GM23338 (cell line): ENCODE measurements at regions not wholly inside any gene's neighbourhood (a gene's known extent, or its start where the extent isn't known, plus 50 kb on each side); places are given as distances from the start of the nearest gene placed in this dataset.

Experiments
- ATAC-seq: fragments of 200-7000 bp; cut with Tn5 transposase; 3 replicates; pipeline ENCODE4 v1.9.1; 2020
- DNase-seq: peaks from one replicate; pipeline ENCODE4 v3.0.0-alpha.2; 2015; ENCODE audit warnings: low spot score
- H2AFZ ChIP-seq: fragments of 200-600 bp; sonication (generic); 2 replicates; pipeline ENCODE4 v1.8.0; 2016; ENCODE audit warnings: antibody characterized with exemption, mild to moderate bottlenecking, moderate library complexity
- H3F3A ChIP-seq: fragments of 200-600 bp; sonication (generic); replicated peaks from 2 replicates; pipeline ENCODE4 v1.8.0; 2017; ENCODE audit warnings: antibody characterized with exemption, mixed run types, low read depth
- H3K27ac ChIP-seq: fragments of 200-600 bp; sonication (generic); 2 replicates; pipeline ENCODE4 v1.6.1; 2016; ENCODE audit warnings: low read depth
- H3K27me3 ChIP-seq: fragments of 200-600 bp; sonication (generic); 2 replicates; pipeline ENCODE4 v1.8.0; 2016; ENCODE audit warnings: mild to moderate bottlenecking, mixed run types, moderate library complexity; ENCODE audit not compliant: insufficient read depth
- H3K36me3 ChIP-seq: fragments of 200-600 bp; sonication (generic); 2 replicates; pipeline ENCODE4 v1.8.0; 2016; ENCODE audit warnings: mild to moderate bottlenecking; ENCODE audit not compliant: insufficient read depth
- H3K4me1 ChIP-seq: fragments of 200-600 bp; sonication (generic); 2 replicates; pipeline ENCODE4 v1.8.0; 2016; ENCODE audit warnings: mild to moderate bottlenecking, moderate library complexity; ENCODE audit not compliant: insufficient read depth
- H3K4me2 ChIP-seq: fragments of 200-600 bp; sonication (generic); 2 replicates; pipeline ENCODE4 v1.7.1; 2017; ENCODE audit warnings: mixed run types
- H3K4me3 ChIP-seq: fragments of 200-600 bp; sonication (generic); 2 replicates; pipeline ENCODE4 v1.6.1; 2016; ENCODE audit warnings: mixed run types
- H3K79me2 ChIP-seq: fragments of 200-600 bp; sonication (generic); replicated peaks from 2 replicates; pipeline ENCODE4 v1.8.0; 2017; ENCODE audit warnings: mild to moderate bottlenecking; ENCODE audit not compliant: insufficient read depth
- H3K9me2 ChIP-seq: fragments of 200-600 bp; sonication (generic); 2 replicates; pipeline ENCODE4 v1.8.0; 2017; ENCODE audit not compliant: insufficient read depth
- H4K20me1 ChIP-seq: fragments of 200-600 bp; sonication (generic); replicated peaks from 2 replicates; pipeline ENCODE4 v1.8.0; 2017; ENCODE audit warnings: mild to moderate bottlenecking; ENCODE audit not compliant: insufficient read depth
- H3K27ac Mint-ChIP-seq: 2 replicates; pipeline ENCODE4 v1.8.0; 2020; ENCODE audit warnings: inconsistent platforms, mild to moderate bottlenecking, moderate library complexity, mixed read lengths
- H3K27me3 Mint-ChIP-seq: 3 replicates; pipeline ENCODE4 v1.8.0; 2022; ENCODE audit warnings: low read depth, mild to moderate bottlenecking, moderate library complexity, mixed read lengths, inconsistent platforms; ENCODE audit not compliant: insufficient read depth, poor library complexity
- H3K36me3 Mint-ChIP-seq: 3 replicates; pipeline ENCODE4 v1.8.0; 2021; ENCODE audit warnings: low read depth, mild to moderate bottlenecking, inconsistent platforms, moderate library complexity, mixed read lengths
- H3K4me1 Mint-ChIP-seq: 3 replicates; pipeline ENCODE4 v1.8.0; 2020; ENCODE audit warnings: mild to moderate bottlenecking, inconsistent platforms, mixed read lengths
- H3K4me3 Mint-ChIP-seq: 3 replicates; pipeline ENCODE4 v1.8.0; 2021; ENCODE audit warnings: moderate library complexity, mild to moderate bottlenecking, inconsistent platforms, mixed read lengths
- H3K9me3 Mint-ChIP-seq: 3 replicates; pipeline ENCODE4 v1.8.0; 2020; ENCODE audit warnings: moderate library complexity, mild to moderate bottlenecking, inconsistent platforms, mixed read lengths
- CREB1 ChIP-seq: fragments of 250-450 bp; sonication (Bioruptor Pico); IDR thresholded peaks from 2 replicates; pipeline ENCODE4 v1.5.0; 2020; ENCODE audit warnings: low read depth, mild to moderate bottlenecking, moderate library complexity
- ETS1 ChIP-seq: IDR thresholded peaks from 2 replicates; pipeline ENCODE4 v1.6.1; 2016; ENCODE audit warnings: antibody characterized with exemption
- EZH2 ChIP-seq: fragments of 200-600 bp; sonication (generic); IDR thresholded peaks from one replicate; pipeline ENCODE4 v1.8.0; 2017; ENCODE audit warnings: antibody characterized with exemption, mild to moderate bottlenecking, low read depth; ENCODE audit not compliant: unreplicated experiment
- EZH2phosphoT487 ChIP-seq: fragments of 200-600 bp; sonication (generic); IDR thresholded peaks from one replicate; pipeline ENCODE4 v1.8.1; 2018; ENCODE audit warnings: antibody characterized with exemption; ENCODE audit not compliant: unreplicated experiment
- JUNB ChIP-seq: IDR thresholded peaks from one replicate; pipeline ENCODE4 v1.6.1; 2016; ENCODE audit warnings: antibody characterized with exemption; ENCODE audit not compliant: unreplicated experiment
- NANOG ChIP-seq: IDR thresholded peaks from 2 replicates; pipeline ENCODE4 v1.6.1; 2016; ENCODE audit warnings: antibody characterized with exemption, borderline replicate concordance
- POLR2AphosphoS5 ChIP-seq: IDR thresholded peaks from 2 replicates; pipeline ENCODE4 v1.6.1; 2016; ENCODE audit warnings: antibody characterized with exemption, low read depth
- REST ChIP-seq: IDR thresholded peaks from one replicate; pipeline ENCODE4 v1.6.1; 2018; ENCODE audit warnings: antibody characterized with exemption; ENCODE audit not compliant: unreplicated experiment
- STAT1 ChIP-seq: IDR thresholded peaks from one replicate; pipeline ENCODE4 v1.6.1; 2016; ENCODE audit warnings: antibody characterized with exemption; ENCODE audit not compliant: unreplicated experiment
- ZNF114 ChIP-seq: fragments of 250-450 bp; sonication (Bioruptor Pico); IDR thresholded peaks from 2 replicates; pipeline ENCODE4 v1.5.0; 2020; ENCODE audit warnings: mild to moderate bottlenecking, moderate library complexity
- ZNF331 ChIP-seq: fragments of 250-450 bp; sonication (Bioruptor Pico); IDR thresholded peaks from 2 replicates; pipeline ENCODE4 v1.5.0; 2020; ENCODE audit warnings: low read depth, mild to moderate bottlenecking, moderate library complexity
- TF ChIP-seq, protein P1 (sequence below), 2 experiments: fragments of 200-600 bp in 1 of 2; sonication (generic) in 1 of 2; conservative IDR thresholded peaks; 2 replicates each; pipeline versions ENCODE4 v1.5.1 to v1.6.1; 2016 to 2017; ENCODE audit warnings: antibody characterized with exemption in 2 of 2, low read depth in 2 of 2, mild to moderate bottlenecking in 2 of 2, moderate library complexity in 1 of 2

DNA sequence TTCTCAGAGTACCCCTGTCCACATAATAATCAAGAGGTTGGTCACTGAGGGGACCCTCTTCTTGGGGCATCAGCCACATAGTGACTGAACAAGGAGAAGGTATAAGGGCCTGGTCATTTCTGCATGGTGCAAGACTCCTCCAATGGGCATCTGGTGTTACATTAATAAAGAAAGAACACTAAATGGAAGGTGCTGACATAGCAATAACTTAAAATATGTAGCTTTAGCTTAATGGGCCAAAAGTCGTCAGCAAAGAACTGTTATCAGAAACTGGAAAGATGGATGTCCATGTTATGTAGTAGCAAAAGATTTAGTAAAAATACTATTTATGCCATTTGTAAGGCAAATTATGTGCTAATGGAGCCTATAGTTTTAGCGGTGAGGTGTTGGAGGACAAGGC lies 916.5 kb upstream of the SOX11 start (continued):
- TF ChIP-seq JUNB (no peak), STAT1 (no peak)

GRCh38 chr2:4780679-4781078 lies 911.5 kb upstream of the SOX11 start:
- Histone ChIP-seq H3K27me3 (no peaks in the 10 kb centered on the region), H3F3A (no peaks in the 10 kb centered on the region), H3K4me1 (no peaks in the 10 kb centered on the region), H3K4me3 (no peak overlapping the region), H3K27ac (no peak overlapping the region), H3K4me2 (no peak overlapping the region), H2AFZ (no peak overlapping the region), H4K20me1 (no peaks in the 10 kb centered on the region), H3K9me2 (no peaks in the 10 kb centered on the region), H3K79me2 (no peaks in the 10 kb centered on the region), H3K36me3 (peaks cover 3% of the 10 kb centered on the region; the same call in 1 of the 2 replicates)
- Mint-ChIP-seq H3K4me1 (no peaks in the 10 kb centered on the region), H3K27me3 (peaks cover 2% of the 10 kb centered on the region), H3K27ac (no peak overlapping the region), H3K4me3 (no peak overlapping the region), H3K36me3 (peaks cover 12% of the 10 kb centered on the region; the same call in 2 of the 3 replicates), H3K9me3 (peaks cover 88% of the 10 kb centered on the region)
- DNase-seq (no peak), ATAC-seq (no peak)
- TF ChIP-seq ZNF331 (CRISPR knock-in tag) (no peak), POLR2AphosphoS5 (no peak), JUNB (no peak), NANOG (no peak), ZNF114 (CRISPR knock-in tag) (no peak)

- peaks cover 27% of the 10 kb centered on the region for H3K36me3 Mint-ChIP-seq
- no peak for ATAC-seq
- Histone ChIP-seq H3K27me3 (no peaks in the 10 kb centered on the region), H3F3A (no peaks in the 10 kb centered on the region), H3K79me2 (no peaks in the 10 kb centered on the region), H3K4me1 (no peaks in the 10 kb centered on the region), H2AFZ (no peak overlapping the region), H3K36me3 (peaks cover 3% of the 10 kb centered on the region; the same call in 1 of the 2 replicates), H3K4me3 (no peak overlapping the region), H3K4me2 (no peak overlapping the region), H3K9me2 (no peaks in the 10 kb centered on the region), H4K20me1 (no peaks in the 10 kb centered on the region), H3K27ac (no peak overlapping the region)
- DNase-seq = no peak
- H3K4me1 Mint-ChIP-seq = no peaks in the 10 kb centered on the region
- H3K27me3 Mint-ChIP-seq = no peaks in the 10 kb centered on the region
- no peak overlapping the region for H3K27ac Mint-ChIP-seq
- no peak overlapping the region for H3K4me3 Mint-ChIP-seq
- H3K9me3 Mint-ChIP-seq = peaks cover 89% of the 10 kb centered on the region
- TF ChIP-seq ETS1 = no peak
- no peak for TF ChIP-seq ZNF331 (CRISPR knock-in tag)
- no peak for TF ChIP-seq EZH2
- TF ChIP-seq ZNF114 (CRISPR knock-in tag) = no peak
- TF ChIP-seq CREB1 = no peak
- no peak for TF ChIP-seq REST
- no peak for TF ChIP-seq POLR2AphosphoS5
- TF ChIP-seq STAT1 = no peak
- no peak for TF ChIP-seq EZH2phosphoT487
- TF ChIP-seq, protein P1, sequence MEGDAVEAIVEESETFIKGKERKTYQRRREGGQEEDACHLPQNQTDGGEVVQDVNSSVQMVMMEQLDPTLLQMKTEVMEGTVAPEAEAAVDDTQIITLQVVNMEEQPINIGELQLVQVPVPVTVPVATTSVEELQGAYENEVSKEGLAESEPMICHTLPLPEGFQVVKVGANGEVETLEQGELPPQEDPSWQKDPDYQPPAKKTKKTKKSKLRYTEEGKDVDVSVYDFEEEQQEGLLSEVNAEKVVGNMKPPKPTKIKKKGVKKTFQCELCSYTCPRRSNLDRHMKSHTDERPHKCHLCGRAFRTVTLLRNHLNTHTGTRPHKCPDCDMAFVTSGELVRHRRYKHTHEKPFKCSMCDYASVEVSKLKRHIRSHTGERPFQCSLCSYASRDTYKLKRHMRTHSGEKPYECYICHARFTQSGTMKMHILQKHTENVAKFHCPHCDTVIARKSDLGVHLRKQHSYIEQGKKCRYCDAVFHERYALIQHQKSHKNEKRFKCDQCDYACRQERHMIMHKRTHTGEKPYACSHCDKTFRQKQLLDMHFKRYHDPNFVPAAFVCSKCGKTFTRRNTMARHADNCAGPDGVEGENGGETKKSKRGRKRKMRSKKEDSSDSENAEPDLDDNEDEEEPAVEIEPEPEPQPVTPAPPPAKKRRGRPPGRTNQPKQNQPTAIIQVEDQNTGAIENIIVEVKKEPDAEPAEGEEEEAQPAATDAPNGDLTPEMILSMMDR (conservative IDR thresholded peaks at IDR 0.05; ENCODE audit: low read depth in 2 of 2) = no peak
- no peak for TF ChIP-seq NANOG
- TF ChIP-seq JUNB = no peak
Observed at GRCh38 chr2:4782647-4783046, 909.5 kb upstream of the SOX11 start.
